A549 (cell line): ENCODE measurements at regions not wholly inside any gene's neighbourhood (a gene's known extent, or its start where the extent isn't known, plus 50 kb on each side); places are given as distances from the start of the nearest gene placed in this dataset.

Source experiments
- ATAC-seq, 2 experiments: fragments of 200-7000 bp in 1 of 2; fragments of >200 bp in 1 of 2; cut with Nextera tagmentation in 1 of 2; cut with Tn5 transposase in 1 of 2; 3 replicates each; pipeline versions ENCODE4 v1.8.0 to v1.9.1; 2018 to 2020; ENCODE audit warnings: mild to moderate bottlenecking in 1 of 2, moderate library complexity in 1 of 2
- CTCF ChIA-PET: fragments of 300-600 bp; sonication (Branson Sonifier 250); formaldehyde crosslinking; extraction: SDS; loops from one replicate; lab custom pipeline; 2021; ENCODE audit warnings: antibody characterized with exemption, inconsistent platforms; lab: Yijun Ruan, JAX
- POLR2A ChIA-PET: fragments of 350-600 bp; formaldehyde crosslinking; extraction: SDS; loops from one replicate; lab custom pipeline; 2021; ENCODE audit warnings: antibody characterized with exemption, inconsistent platforms; lab: Yijun Ruan, JAX
- DNase-seq, 2 experiments: peaks; one replicate each; pipeline versions ENCODE4 v3.0.0 to v3.0.0-alpha.2; 2011 to 2016; ENCODE audit warnings: low read depth in 1 of 2, low spot score in 1 of 2
- FAIRE-seq: peaks from 2 replicates; lab custom pipeline; 2011; peaks lifted over from hg19 to GRCh38; lab: Jason Lieb, UNC
- H3K27ac ChIP-seq, 2 experiments: fragments of >200 bp; sonication (Bioruptor Twin); formaldehyde crosslinking; 3 replicates each; pipeline ENCODE4 v1.5.1; 2016 to 2017
- H3K4me1 ChIP-seq: fragments of >200 bp; sonication (Bioruptor Twin); formaldehyde crosslinking; 3 replicates; pipeline ENCODE4 v1.6.1; 2016
- H3K4me2 ChIP-seq: fragments of >200 bp; sonication (Bioruptor Twin); formaldehyde crosslinking; 3 replicates; pipeline ENCODE4 v1.6.1; 2016
- H3K4me3 ChIP-seq: fragments of >200 bp; sonication (Bioruptor Twin); formaldehyde crosslinking; 3 replicates; pipeline ENCODE4 v1.5.1; 2016
- H3K9me3 ChIP-seq: fragments of >200 bp; sonication (Bioruptor Twin); formaldehyde crosslinking; 3 replicates; pipeline ENCODE4 v1.6.1; 2016
- CHD2 ChIP-seq: fragments of 150-350 bp; IDR thresholded peaks from 2 replicates; pipeline ENCODE4 v1.6.1; 2014; ENCODE audit warnings: low read length; ENCODE audit not compliant: partially characterized antibody
- CTCF ChIP-seq: fragments of >200 bp; sonication (Bioruptor Twin); formaldehyde crosslinking; IDR thresholded peaks from 3 replicates; pipeline ENCODE4 v1.5.1; 2016
- E2F6 ChIP-seq: IDR thresholded peaks from 2 replicates; pipeline ENCODE4 v1.6.1; 2012; ENCODE audit warnings: low read depth, borderline replicate concordance
- EHF ChIP-seq: fragments of 250-450 bp; sonication (Bioruptor Pico); IDR thresholded peaks from 2 replicates; pipeline ENCODE4 v1.5.0; 2020; ENCODE audit warnings: mild to moderate bottlenecking
- EP300 ChIP-seq, 2 experiments: fragments of >200 bp; sonication (Bioruptor Twin); formaldehyde crosslinking; IDR thresholded peaks; 2 replicates in 1 of 2; 3 replicates in 1 of 2; pipeline ENCODE4 v1.6.1; 2016 to 2017
- HMGXB4 ChIP-seq: fragments of 250-450 bp; sonication (Bioruptor Pico); IDR thresholded peaks from 2 replicates; pipeline ENCODE4 v1.5.0; 2021; ENCODE audit warnings: mild to moderate bottlenecking, moderate library complexity, borderline replicate concordance
- HOXA7 ChIP-seq: fragments of 250-450 bp; sonication (Bioruptor Pico); IDR thresholded peaks from 2 replicates; pipeline ENCODE4 v1.5.0; 2020; ENCODE audit warnings: mild to moderate bottlenecking, moderate library complexity
- HOXB13 ChIP-seq: fragments of 250-450 bp; sonication (Bioruptor Pico); IDR thresholded peaks from 2 replicates; pipeline ENCODE4 v1.5.0; 2020; ENCODE audit warnings: low read depth, mild to moderate bottlenecking, moderate library complexity
- HOXB5 ChIP-seq: fragments of 250-450 bp; sonication (Bioruptor Pico); IDR thresholded peaks from 2 replicates; pipeline ENCODE4 v1.5.0; 2020; ENCODE audit warnings: mild to moderate bottlenecking, moderate library complexity
- JUNB ChIP-seq: fragments of >200 bp; sonication (Bioruptor Twin); formaldehyde crosslinking; IDR thresholded peaks from 2 replicates; pipeline ENCODE4 v1.6.1; 2016
- MAZ ChIP-seq: fragments of 150-350 bp; IDR thresholded peaks from 2 replicates; pipeline ENCODE4 v1.6.1; 2014; ENCODE audit warnings: antibody characterized with exemption, low read depth, low read length, borderline replicate concordance
- MYC ChIP-seq: IDR thresholded peaks from 2 replicates; pipeline ENCODE4 v1.6.1; 2012; ENCODE audit warnings: mild to moderate bottlenecking, inconsistent platforms, low read length, improper control_type of control experiment, borderline replicate concordance
- NFE2L2 ChIP-seq: fragments of 150-350 bp; conservative IDR thresholded peaks from 2 replicates; pipeline ENCODE4 v1.6.1; 2014; ENCODE audit warnings: low read length
- NR3C1 ChIP-seq: fragments of >200 bp; sonication (Bioruptor Twin); formaldehyde crosslinking; IDR thresholded peaks from 3 replicates; pipeline ENCODE4 v1.6.1; 2017
- RAD21 ChIP-seq, 2 experiments: fragments of >200 bp in 1 of 2; sonication (Bioruptor Twin) in 1 of 2; formaldehyde crosslinking in 1 of 2; IDR thresholded peaks in 1 of 2; conservative IDR thresholded peaks in 1 of 2; 2 replicates in 1 of 2; 3 replicates in 1 of 2; pipeline ENCODE4 v1.6.1; 2012 to 2018; ENCODE audit warnings: inconsistent platforms in 1 of 2
- RCOR1 ChIP-seq: fragments of 150-350 bp; IDR thresholded peaks from 2 replicates; pipeline ENCODE4 v1.6.1; 2014; ENCODE audit warnings: antibody characterized with exemption, low read length, low read depth
- SMC3 ChIP-seq: fragments of >200 bp; sonication (Bioruptor Twin); formaldehyde crosslinking; IDR thresholded peaks from 3 replicates; pipeline ENCODE4 v1.6.1; 2018; ENCODE audit warnings: inconsistent platforms
- TP53 ChIP-seq: fragments of 250-450 bp; sonication (Bioruptor Pico); IDR thresholded peaks from 2 replicates; pipeline ENCODE4 v1.5.0; 2021; ENCODE audit warnings: mild to moderate bottlenecking, moderate library complexity
- ZFP36 ChIP-seq: fragments of 450-650 bp; IDR thresholded peaks from 2 replicates; pipeline ENCODE4 v1.6.1; 2014; ENCODE audit warnings: borderline replicate concordance; ENCODE audit not compliant: partially characterized antibody
- ZSCAN20 ChIP-seq: fragments of 250-450 bp; sonication (Bioruptor Pico); IDR thresholded peaks from 2 replicates; pipeline ENCODE4 v1.8.0; 2022; ENCODE audit warnings: mild to moderate bottlenecking, moderate library complexity
- WGBS: methylation state at CpG from one replicate; pipeline ENCODE4 v1.1.6; 2017; ENCODE audit errors: missing lambda C conversion rate; 5-methylcytosine and 5-hydroxymethylcytosine counted together
- TF ChIP-seq, protein P1 (sequence below): fragments of 200-600 bp; sonication (generic); IDR thresholded peaks from 2 replicates; pipeline ENCODE4 v1.6.1; 2016; ENCODE audit warnings: antibody characterized with exemption, mild to moderate bottlenecking, moderate library complexity
- TF ChIP-seq, protein P2 (sequence below): fragments of 150-350 bp; IDR thresholded peaks from 2 replicates; pipeline ENCODE4 v1.6.1; 2014; ENCODE audit warnings: low read depth, mild to moderate bottlenecking, low read length
- TF ChIP-seq, protein P3 (sequence below): IDR thresholded peaks from 2 replicates; pipeline ENCODE4 v1.6.1; 2012
- TF ChIP-seq, protein P4 (sequence below): fragments of 250-450 bp; sonication (Bioruptor Pico); IDR thresholded peaks from 2 replicates; pipeline ENCODE4 v1.5.0; 2020; ENCODE audit warnings: low read depth, mild to moderate bottlenecking, moderate library complexity

DNA sequence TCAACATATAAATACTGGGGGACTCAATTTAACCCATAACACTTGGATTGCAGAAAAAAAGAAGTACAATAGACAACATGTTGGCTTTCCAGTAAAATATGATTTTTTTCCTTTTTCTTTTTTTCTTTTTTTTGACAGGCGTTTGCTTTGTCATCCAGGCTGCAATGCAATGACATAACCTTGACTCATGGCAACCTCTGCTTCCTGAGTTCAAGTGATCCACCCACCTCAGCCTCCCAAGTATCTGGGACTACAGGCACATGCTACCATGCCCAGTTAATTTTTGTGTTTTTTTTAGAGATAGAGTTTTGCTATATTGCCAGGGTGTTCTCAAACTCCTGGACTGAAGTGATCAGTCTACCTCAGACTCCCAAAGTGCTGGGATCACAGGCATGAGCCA lies 1512.0 kb upstream of the PRMT6 start:
- 0% methylated on average over 1 of the region's 1 CpG for WGBS
- Histone ChIP-seq H3K9me3 (no peaks in the 10 kb centered on the region), H3K27ac (no peak overlapping the region), H3K4me2 (no peak overlapping the region), H3K4me1 (no peaks in the 10 kb centered on the region), H3K4me3 (no peak overlapping the region)
- DNase-seq (no peak), ATAC-seq (no peak), FAIRE-seq (no peak)
- POLR2A ChIA-PET = no interaction called here
- CTCF ChIA-PET = no interaction called here
- TF ChIP-seq EHF (CRISPR knock-in tag) = no peak

GRCh38 chr1:105556266-105556665 lies 1500.2 kb upstream of the PRMT6 start:
- ChIA-PET POLR2A (no interaction called here), CTCF (no interaction called here)
- ATAC-seq = no peak
- no peak overlapping the region for H3K4me2 ChIP-seq
- H3K4me3 ChIP-seq = no peak overlapping the region
- no peak for DNase-seq
- TF ChIP-seq E2F6 = no peak
- TF ChIP-seq, protein P1, sequence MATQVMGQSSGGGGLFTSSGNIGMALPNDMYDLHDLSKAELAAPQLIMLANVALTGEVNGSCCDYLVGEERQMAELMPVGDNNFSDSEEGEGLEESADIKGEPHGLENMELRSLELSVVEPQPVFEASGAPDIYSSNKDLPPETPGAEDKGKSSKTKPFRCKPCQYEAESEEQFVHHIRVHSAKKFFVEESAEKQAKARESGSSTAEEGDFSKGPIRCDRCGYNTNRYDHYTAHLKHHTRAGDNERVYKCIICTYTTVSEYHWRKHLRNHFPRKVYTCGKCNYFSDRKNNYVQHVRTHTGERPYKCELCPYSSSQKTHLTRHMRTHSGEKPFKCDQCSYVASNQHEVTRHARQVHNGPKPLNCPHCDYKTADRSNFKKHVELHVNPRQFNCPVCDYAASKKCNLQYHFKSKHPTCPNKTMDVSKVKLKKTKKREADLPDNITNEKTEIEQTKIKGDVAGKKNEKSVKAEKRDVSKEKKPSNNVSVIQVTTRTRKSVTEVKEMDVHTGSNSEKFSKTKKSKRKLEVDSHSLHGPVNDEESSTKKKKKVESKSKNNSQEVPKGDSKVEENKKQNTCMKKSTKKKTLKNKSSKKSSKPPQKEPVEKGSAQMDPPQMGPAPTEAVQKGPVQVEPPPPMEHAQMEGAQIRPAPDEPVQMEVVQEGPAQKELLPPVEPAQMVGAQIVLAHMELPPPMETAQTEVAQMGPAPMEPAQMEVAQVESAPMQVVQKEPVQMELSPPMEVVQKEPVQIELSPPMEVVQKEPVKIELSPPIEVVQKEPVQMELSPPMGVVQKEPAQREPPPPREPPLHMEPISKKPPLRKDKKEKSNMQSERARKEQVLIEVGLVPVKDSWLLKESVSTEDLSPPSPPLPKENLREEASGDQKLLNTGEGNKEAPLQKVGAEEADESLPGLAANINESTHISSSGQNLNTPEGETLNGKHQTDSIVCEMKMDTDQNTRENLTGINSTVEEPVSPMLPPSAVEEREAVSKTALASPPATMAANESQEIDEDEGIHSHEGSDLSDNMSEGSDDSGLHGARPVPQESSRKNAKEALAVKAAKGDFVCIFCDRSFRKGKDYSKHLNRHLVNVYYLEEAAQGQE = no peak
- no peak for TF ChIP-seq RCOR1
- TF ChIP-seq, protein P2, sequence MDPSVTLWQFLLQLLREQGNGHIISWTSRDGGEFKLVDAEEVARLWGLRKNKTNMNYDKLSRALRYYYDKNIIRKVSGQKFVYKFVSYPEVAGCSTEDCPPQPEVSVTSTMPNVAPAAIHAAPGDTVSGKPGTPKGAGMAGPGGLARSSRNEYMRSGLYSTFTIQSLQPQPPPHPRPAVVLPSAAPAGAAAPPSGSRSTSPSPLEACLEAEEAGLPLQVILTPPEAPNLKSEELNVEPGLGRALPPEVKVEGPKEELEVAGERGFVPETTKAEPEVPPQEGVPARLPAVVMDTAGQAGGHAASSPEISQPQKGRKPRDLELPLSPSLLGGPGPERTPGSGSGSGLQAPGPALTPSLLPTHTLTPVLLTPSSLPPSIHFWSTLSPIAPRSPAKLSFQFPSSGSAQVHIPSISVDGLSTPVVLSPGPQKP = no peak
- no peak for TF ChIP-seq MAZ
- no peak for TF ChIP-seq SMC3
- TF ChIP-seq RAD21 (conservative IDR thresholded peaks at IDR 0.05 in 1 of 2, IDR thresholded peaks at IDR 0.05 in 1 of 2) = no peak
- TF ChIP-seq ZFP36 = no peak
- TF ChIP-seq HOXA7 (CRISPR knock-in tag) = no peak
- TF ChIP-seq HMGXB4 = no peak
- TF ChIP-seq HOXB5 = no peak
- no peak for TF ChIP-seq ZSCAN20
- no peaks in the 10 kb centered on the region for H3K9me3 ChIP-seq
- no peaks in the 10 kb centered on the region for H3K4me1 ChIP-seq
- H3K27ac ChIP-seq = no peak overlapping the region
- WGBS = 0% methylated on average over 2 of the region's 2 CpGs
- FAIRE-seq = no peak

- H3K27ac ChIP-seq = no peak overlapping the region
- DNase-seq (no peak), FAIRE-seq (no peak), ATAC-seq (no peak)
- H3K4me3 ChIP-seq = no peak overlapping the region
- H3K4me2 ChIP-seq = no peak overlapping the region
- H3K4me1 ChIP-seq = no peaks in the 10 kb centered on the region
- ChIA-PET CTCF (no interaction called here), POLR2A (no interaction called here)
- no peaks in the 10 kb centered on the region for H3K9me3 ChIP-seq
- no peak for TF ChIP-seq HOXB13 (CRISPR knock-in tag)
- TF ChIP-seq JUNB = no peak
- TF ChIP-seq, protein P3, sequence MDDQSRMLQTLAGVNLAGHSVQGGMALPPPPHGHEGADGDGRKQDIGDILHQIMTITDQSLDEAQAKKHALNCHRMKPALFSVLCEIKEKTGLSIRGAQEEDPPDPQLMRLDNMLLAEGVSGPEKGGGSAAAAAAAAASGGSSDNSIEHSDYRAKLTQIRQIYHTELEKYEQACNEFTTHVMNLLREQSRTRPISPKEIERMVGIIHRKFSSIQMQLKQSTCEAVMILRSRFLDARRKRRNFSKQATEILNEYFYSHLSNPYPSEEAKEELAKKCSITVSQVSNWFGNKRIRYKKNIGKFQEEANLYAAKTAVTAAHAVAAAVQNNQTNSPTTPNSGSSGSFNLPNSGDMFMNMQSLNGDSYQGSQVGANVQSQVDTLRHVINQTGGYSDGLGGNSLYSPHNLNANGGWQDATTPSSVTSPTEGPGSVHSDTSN = no peak
- no peak for TF ChIP-seq EHF (CRISPR knock-in tag)
- no peak for TF ChIP-seq MYC
- TF ChIP-seq EP300 (IDR thresholded peaks at IDR 0.05) = no peak
- TF ChIP-seq, protein P4, sequence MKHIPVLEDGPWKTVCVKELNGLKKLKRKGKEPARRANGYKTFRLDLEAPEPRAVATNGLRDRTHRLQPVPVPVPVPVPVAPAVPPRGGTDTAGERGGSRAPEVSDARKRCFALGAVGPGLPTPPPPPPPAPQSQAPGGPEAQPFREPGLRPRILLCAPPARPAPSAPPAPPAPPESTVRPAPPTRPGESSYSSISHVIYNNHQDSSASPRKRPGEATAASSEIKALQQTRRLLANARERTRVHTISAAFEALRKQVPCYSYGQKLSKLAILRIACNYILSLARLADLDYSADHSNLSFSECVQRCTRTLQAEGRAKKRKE (CRISPR knock-in tag) = no peak
- no peak for TF ChIP-seq CHD2
- TF ChIP-seq CTCF = no peak
- TF ChIP-seq NFE2L2 = no peak
- no peak for TF ChIP-seq TP53
- no peak for TF ChIP-seq NR3C1
These were observed 1498.5 kb upstream of the PRMT6 start for GRCh38 chr1:105558023-105558422.
